ENCODE measurements at regions not wholly inside any gene's neighbourhood (a gene's known extent, or its start where the extent isn't known, plus 50 kb on each side); places are given as distances from the start of the nearest gene placed in this dataset.

DNA sequence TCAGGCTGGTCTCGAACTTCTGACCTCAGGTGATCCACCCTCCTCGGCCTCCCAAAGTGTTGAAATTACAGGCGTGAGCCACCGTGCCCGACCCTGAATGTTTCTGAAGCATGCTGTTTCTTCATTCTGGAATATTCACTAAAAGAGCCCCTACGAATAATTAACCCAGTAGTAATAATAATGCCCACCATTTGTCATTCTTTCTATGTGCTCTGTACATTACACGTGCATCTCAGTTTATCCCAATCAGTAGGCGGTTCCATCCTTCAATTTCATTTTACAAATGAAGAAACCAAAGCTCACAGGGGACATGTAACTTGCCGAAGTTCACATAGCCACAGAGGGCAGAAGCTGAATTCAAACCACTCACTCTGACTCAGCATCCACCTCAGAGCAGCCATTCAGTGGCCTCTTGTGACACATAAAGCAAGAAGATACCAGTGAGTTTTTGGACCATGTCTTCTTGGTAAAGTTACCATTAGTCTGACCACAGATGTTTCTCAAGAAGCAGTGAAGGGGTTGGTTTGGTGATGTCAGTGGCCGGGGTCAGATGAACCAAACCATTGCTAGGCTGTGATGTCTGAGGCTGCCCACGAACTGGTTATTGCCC is 71.9 kb upstream of the DUSP5 start:
- TF ChIP-seq CTCF (IDR thresholded peaks at IDR 0.05; ENCODE audit: unreplicated experiment in 3 of 3) = no peak
- Mint-ChIP-seq H3K9me3 (no peaks in the 10 kb centered on the region), H3K4me3 (no peak overlapping the region), H3K27me3 (ENCODE audit: low read depth) (peaks cover 5% of the 10 kb centered on the region), H3K4me1 (peaks cover 9% of the 10 kb centered on the region), H3K36me3 (ENCODE audit: low read depth) (no peaks in the 10 kb centered on the region), H3K27ac (peak overlapping the region in 2 of 3 experiments; percentile 28 to 66)

DNA sequence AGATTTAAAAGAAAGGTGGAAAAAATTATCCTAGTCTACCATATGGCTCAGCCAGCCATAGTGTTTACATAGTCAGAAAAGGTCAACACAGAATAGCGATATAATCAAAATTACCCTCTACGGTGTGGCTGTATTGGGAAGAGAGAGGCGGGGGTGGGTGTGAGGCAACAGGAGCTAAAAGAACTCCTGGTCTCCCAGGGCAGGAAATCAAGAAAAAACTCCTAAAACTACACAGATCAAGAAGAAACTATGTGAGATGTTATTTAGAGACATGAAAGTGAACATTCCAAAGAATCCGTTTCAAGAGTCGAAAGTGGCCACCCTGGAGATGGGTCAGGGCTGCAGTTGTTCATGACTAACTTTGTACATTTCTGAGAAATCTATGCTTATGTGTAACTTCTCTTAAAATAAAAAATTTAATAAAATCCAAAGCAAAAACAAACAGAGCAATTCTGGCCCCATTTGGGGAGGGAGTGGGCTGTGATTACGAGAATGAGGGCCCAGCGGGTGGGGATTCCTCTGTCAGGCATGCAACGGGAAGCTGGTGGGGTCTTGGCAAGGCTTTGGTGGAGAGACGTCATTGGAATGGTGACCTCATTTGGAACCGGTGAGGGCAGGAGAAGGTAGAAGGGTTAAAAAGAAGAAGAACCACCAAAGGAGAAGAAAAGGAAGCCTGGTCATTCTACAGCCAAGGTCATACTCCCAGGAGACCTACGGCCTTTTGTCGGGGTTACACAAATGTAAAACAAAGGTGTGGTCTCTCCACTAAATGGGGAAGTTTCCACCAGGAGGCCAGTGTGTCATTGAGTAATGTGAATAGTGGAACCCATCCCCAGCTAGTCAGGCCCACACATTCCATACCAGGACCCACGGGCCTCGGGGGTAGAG is 71.2 kb upstream of the DUSP5 start:
- Mint-ChIP-seq H3K9me3 (no peaks in the 10 kb centered on the region), H3K4me3 (no peak overlapping the region), H3K27me3 (ENCODE audit: low read depth) (peaks cover 5% of the 10 kb centered on the region), H3K4me1 (peaks cover 9% of the 10 kb centered on the region), H3K36me3 (ENCODE audit: low read depth) (no peaks in the 10 kb centered on the region), H3K27ac (peak overlapping the region in 2 of 3 experiments; percentile 28 to 66)
- TF ChIP-seq CTCF (IDR thresholded peaks at IDR 0.05; ENCODE audit: unreplicated experiment in 3 of 3) = no peak

DNA sequence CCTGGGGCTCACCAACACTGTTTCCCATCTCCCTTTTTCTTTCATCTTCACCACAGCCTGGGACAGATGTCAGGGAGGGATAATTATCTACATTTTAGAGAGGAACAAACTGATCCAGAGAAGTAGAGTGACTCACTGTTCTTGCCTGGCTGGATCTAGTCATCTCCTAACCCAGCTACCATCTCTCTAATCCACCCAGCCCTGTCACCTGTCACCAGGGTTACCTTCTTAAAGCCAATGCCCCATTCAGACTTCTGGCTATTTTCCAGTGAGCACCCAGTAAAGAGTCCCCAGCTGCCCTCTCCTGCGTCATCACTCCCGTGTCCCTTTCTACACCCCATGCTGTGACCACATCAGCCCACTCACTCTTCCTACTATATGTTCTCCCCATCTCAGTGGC is 68.4 kb upstream of the DUSP5 start:
- Mint-ChIP-seq H3K36me3 (ENCODE audit: low read depth) (no peaks in the 10 kb centered on the region), H3K27me3 (ENCODE audit: low read depth) (no peaks in the 10 kb centered on the region), H3K27ac (no peak overlapping the region), H3K9me3 (peaks cover 3% of the 10 kb centered on the region), H3K4me3 (no peak overlapping the region), H3K4me1 (peaks cover 9% of the 10 kb centered on the region)
- no peak for TF ChIP-seq CTCF (IDR thresholded peaks at IDR 0.05; ENCODE audit: unreplicated experiment in 3 of 3)

- Mint-ChIP-seq H3K4me3 (no peak overlapping the region), H3K9me3 (peaks cover 3% of the 10 kb centered on the region), H3K27me3 (ENCODE audit: low read depth) (no peaks in the 10 kb centered on the region), H3K27ac (no peak overlapping the region), H3K4me1 (peaks cover 9% of the 10 kb centered on the region), H3K36me3 (ENCODE audit: low read depth) (no peaks in the 10 kb centered on the region)
- no peak for TF ChIP-seq CTCF (IDR thresholded peaks at IDR 0.05; ENCODE audit: unreplicated experiment in 3 of 3)
Measured at GRCh38 chr10:110430340-110431273, 67.1 kb upstream of the DUSP5 start.

DNA sequence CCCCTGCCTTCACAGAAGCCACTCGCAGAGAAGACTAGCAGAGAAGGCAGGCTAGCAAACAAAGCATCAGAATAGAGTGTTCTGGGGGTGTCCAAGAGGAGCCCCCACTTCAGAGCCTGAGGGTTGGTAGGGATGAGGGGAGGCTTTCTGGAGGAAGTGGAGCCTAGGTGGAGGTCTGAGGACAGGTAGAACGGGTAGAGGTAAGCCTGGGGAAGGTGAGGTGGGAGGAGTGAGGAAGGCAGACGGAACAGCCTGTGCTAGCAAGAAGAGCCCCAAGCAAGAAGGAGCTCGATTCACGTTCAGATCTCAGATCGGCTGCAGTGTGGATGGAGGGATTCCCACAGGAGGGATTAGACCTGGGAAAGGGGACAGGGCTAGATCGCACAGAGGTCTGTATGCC is 66.0 kb upstream of the DUSP5 start:
- Mint-ChIP-seq H3K36me3 (ENCODE audit: low read depth) (no peaks in the 10 kb centered on the region), H3K27me3 (ENCODE audit: low read depth) (no peaks in the 10 kb centered on the region), H3K4me3 (no peak overlapping the region), H3K9me3 (peaks cover 3% of the 10 kb centered on the region), H3K27ac (no peak overlapping the region), H3K4me1 (no peaks in the 10 kb centered on the region)
- TF ChIP-seq CTCF (IDR thresholded peaks at IDR 0.05; ENCODE audit: unreplicated experiment in 3 of 3) = no peak

Data from nephron (organoid).